Stomach (tissue), 4 donors: ENCODE measurements at regions not wholly inside any gene's neighbourhood (a gene's known extent, or its start where the extent isn't known, plus 50 kb on each side); places are given as distances from the start of the nearest gene placed in this dataset.

Experiments used
- EP300 ChIP-seq: sonication (generic); formaldehyde crosslinking; IDR thresholded peaks from one replicate; pipeline ENCODE4 v1.6.1; 2017; ENCODE audit warnings: antibody characterized with exemption
- POLR2AphosphoS5 ChIP-seq, 3 donors: sonication (generic); formaldehyde crosslinking; IDR thresholded peaks; one replicate each; pipeline ENCODE4 v1.6.1; 2016; ENCODE audit warnings: antibody characterized with exemption in 3 of 3
- TF ChIP-seq, protein P1 (sequence below), 7 experiments: fragments of 450-650 bp in 4 of 7; fragments of 200-600 bp in 3 of 7; sonication (generic) in 3 of 7; IDR thresholded peaks; one replicate each; pipeline ENCODE4 v1.5.1; 2016 to 2019; ENCODE audit warnings: antibody characterized with exemption in 7 of 7, control low read depth in 2 of 7, mild to moderate bottlenecking in 1 of 7

- TF ChIP-seq, protein P1, sequence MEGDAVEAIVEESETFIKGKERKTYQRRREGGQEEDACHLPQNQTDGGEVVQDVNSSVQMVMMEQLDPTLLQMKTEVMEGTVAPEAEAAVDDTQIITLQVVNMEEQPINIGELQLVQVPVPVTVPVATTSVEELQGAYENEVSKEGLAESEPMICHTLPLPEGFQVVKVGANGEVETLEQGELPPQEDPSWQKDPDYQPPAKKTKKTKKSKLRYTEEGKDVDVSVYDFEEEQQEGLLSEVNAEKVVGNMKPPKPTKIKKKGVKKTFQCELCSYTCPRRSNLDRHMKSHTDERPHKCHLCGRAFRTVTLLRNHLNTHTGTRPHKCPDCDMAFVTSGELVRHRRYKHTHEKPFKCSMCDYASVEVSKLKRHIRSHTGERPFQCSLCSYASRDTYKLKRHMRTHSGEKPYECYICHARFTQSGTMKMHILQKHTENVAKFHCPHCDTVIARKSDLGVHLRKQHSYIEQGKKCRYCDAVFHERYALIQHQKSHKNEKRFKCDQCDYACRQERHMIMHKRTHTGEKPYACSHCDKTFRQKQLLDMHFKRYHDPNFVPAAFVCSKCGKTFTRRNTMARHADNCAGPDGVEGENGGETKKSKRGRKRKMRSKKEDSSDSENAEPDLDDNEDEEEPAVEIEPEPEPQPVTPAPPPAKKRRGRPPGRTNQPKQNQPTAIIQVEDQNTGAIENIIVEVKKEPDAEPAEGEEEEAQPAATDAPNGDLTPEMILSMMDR (IDR thresholded peaks at IDR 0.05) = no peak
- TF ChIP-seq EP300 (no peak), POLR2AphosphoS5 (IDR thresholded peaks at IDR 0.05) (no peak)
These were observed 98.9 kb upstream of the AMZ2 start for GRCh38 chr17:68148936-68149335.
